Activated CD4-positive, alpha-beta T cell treated with anti-CD3 and anti-CD28 coated beads, Interleukin-2, Interleukin-6, amounts not matched to agents 100 ng/mL and 50 ng/mL, durations not matched to agents 16 hours and 8 hours (primary cell): ENCODE measurements at regions not wholly inside any gene's neighbourhood (a gene's known extent, or its start where the extent isn't known, plus 50 kb on each side); places are given as distances from the start of the nearest gene placed in this dataset.

Experiments used
- DNase-seq: peaks from one replicate; pipeline ENCODE4 v3.0.0-alpha.2; 2020

GRCh38 chr2:12661489-12661888 is 55.2 kb upstream of the TRIB2 start:
- DNase-seq: no peak

- DNase-seq: no peak
Observed at GRCh38 chr2:12663306-12664037, 53.3 kb upstream of the TRIB2 start.

GRCh38 chr2:12665334-12665733 is 51.4 kb upstream of the TRIB2 start:
- DNase-seq: no peak

- DNase-seq: no peak
Observed at GRCh38 chr2:12666445-12666844, 50.3 kb upstream of the TRIB2 start.
